Vagina (tissue), 2 donors: ENCODE measurements at regions not wholly inside any gene's neighbourhood (a gene's known extent, or its start where the extent isn't known, plus 50 kb on each side); places are given as distances from the start of the nearest gene placed in this dataset.

Source experiments
- POLR2AphosphoS5 ChIP-seq, 2 donors: sonication (generic); formaldehyde crosslinking; IDR thresholded peaks; one replicate each; pipeline ENCODE4 v1.9.0; 2017; ENCODE audit warnings: antibody characterized with exemption in 2 of 2, mild to moderate bottlenecking in 2 of 2, low read depth in 1 of 2; ENCODE audit not compliant: insufficient read depth in 1 of 2
- TF ChIP-seq, protein P1 (sequence below), 3 experiments: fragments of 450-650 bp in 2 of 3; fragments of 200-600 bp in 1 of 3; sonication (generic) in 1 of 3; IDR thresholded peaks; one replicate each; pipeline ENCODE4 v1.5.1; 2017 to 2019; ENCODE audit warnings: antibody characterized with exemption in 3 of 3, mild to moderate bottlenecking in 2 of 3, moderate library complexity in 2 of 3

DNA sequence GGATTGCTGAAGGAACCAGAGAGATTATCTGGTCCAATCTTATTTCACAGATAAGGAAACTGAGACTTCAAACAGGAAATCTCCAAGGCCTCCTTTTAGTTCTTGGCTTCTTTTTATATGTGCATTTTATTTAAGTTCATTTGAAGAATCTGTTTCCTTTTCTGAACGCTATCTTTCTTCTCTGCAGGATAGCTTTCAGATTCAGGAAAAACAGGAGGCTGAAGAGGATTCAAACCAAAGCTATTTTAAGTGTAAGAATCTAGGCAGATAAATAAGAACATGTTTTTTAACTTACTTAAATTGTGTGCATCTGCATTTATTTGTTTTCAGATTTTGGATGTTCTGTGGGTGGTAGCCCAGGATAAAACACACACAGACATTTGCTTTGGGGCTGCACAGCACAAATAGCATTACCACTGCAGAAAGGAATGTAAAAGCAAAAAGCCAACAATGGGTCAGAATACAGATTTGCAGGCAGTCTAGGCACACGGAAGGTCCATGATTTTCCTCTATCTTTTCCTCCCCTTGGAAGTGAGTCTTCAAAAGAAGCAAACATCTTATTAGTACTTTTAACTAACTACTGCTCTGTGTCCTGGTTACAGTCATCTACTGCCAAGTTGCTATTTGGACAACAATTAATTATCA, 188.8 kb upstream of the TBX18 start:
- TF ChIP-seq POLR2AphosphoS5 (IDR thresholded peaks at IDR 0.05; ENCODE audit: insufficient read depth in 1 of 2, low read depth in 1 of 2), result no peak
- TF ChIP-seq, protein P1, sequence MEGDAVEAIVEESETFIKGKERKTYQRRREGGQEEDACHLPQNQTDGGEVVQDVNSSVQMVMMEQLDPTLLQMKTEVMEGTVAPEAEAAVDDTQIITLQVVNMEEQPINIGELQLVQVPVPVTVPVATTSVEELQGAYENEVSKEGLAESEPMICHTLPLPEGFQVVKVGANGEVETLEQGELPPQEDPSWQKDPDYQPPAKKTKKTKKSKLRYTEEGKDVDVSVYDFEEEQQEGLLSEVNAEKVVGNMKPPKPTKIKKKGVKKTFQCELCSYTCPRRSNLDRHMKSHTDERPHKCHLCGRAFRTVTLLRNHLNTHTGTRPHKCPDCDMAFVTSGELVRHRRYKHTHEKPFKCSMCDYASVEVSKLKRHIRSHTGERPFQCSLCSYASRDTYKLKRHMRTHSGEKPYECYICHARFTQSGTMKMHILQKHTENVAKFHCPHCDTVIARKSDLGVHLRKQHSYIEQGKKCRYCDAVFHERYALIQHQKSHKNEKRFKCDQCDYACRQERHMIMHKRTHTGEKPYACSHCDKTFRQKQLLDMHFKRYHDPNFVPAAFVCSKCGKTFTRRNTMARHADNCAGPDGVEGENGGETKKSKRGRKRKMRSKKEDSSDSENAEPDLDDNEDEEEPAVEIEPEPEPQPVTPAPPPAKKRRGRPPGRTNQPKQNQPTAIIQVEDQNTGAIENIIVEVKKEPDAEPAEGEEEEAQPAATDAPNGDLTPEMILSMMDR (IDR thresholded peaks at IDR 0.05), result no peak
